ENCODE measurements at regions not wholly inside any gene's neighbourhood (a gene's known extent, or its start where the extent isn't known, plus 50 kb on each side); places are given as distances from the start of the nearest gene placed in this dataset.
"Not testable (repeated sequence)": the region's sequence is repeated elsewhere in the genome, so short reads cannot be mapped to it uniquely, and the experiment has no call there.

GRCh38 chr5:102666164-102666946 is 88.8 kb upstream of the PAM start:
- Histone ChIP-seq H2AFZ (ENCODE audit: insufficient read depth, low read length, poor library complexity) (no peak overlapping the region), H4K8ac (ENCODE audit: low read depth, low read length) (no peak overlapping the region), H3K9me3 (ENCODE audit: insufficient read depth, low read depth, low read length) (no peaks in the 10 kb centered on the region), H3K9ac (ENCODE audit: low read length) (no peak overlapping the region), H4K12ac (ENCODE audit: low read depth, low read length) (no peak overlapping the region), H2BK120ac (ENCODE audit: insufficient read depth, low read length, poor library complexity) (no peak overlapping the region), H2BK5ac (ENCODE audit: low read depth, low read length, poor library complexity) (no peak overlapping the region), H3K4me3 (ENCODE audit: low read depth, low read length) (no peak overlapping the region), H2AK5ac (ENCODE audit: low read length) (no peak overlapping the region), H3K79me1 (ENCODE audit: low read length) (no peaks in the 10 kb centered on the region), H3K18ac (ENCODE audit: low read length) (no peak overlapping the region), H3K36me3 (ENCODE audit: control insufficient read depth in 1 of 2, insufficient read depth in 2 of 2, low read length in 2 of 2) (no peaks in the 10 kb centered on the region), H3K27me3 (ENCODE audit: insufficient read depth, low read length) (no peaks in the 10 kb centered on the region), H2BK12ac (ENCODE audit: low read length) (no peak overlapping the region), H3K27ac (ENCODE audit: low read depth, low read length) (no peak overlapping the region), H3K79me2 (ENCODE audit: control insufficient read depth, insufficient read depth, low read length, poor library complexity) (no peaks in the 10 kb centered on the region), H3K4me2 (ENCODE audit: low read length) (no peak overlapping the region), H3K4ac (ENCODE audit: low read depth, low read length) (no peak overlapping the region), H3K23ac (ENCODE audit: low read length) (no peak overlapping the region), H3K4me1 (ENCODE audit: control insufficient read depth in 1 of 2, insufficient read depth in 2 of 2, low read length in 2 of 2) (peaks cover 0 to 2% of the 10 kb centered on the region in 2 experiments), H4K91ac (ENCODE audit: low read depth, low read length) (no peak overlapping the region), H3K14ac (ENCODE audit: low read length) (no peak overlapping the region)
- DNase-seq: peak in 1 of 2 donors; percentile 32
- no CpG with 5 or more reads among the region's 4 CpGs for WGBS (ENCODE audit: extremely low coverage, insufficient coverage, insufficient read length)

DNA sequence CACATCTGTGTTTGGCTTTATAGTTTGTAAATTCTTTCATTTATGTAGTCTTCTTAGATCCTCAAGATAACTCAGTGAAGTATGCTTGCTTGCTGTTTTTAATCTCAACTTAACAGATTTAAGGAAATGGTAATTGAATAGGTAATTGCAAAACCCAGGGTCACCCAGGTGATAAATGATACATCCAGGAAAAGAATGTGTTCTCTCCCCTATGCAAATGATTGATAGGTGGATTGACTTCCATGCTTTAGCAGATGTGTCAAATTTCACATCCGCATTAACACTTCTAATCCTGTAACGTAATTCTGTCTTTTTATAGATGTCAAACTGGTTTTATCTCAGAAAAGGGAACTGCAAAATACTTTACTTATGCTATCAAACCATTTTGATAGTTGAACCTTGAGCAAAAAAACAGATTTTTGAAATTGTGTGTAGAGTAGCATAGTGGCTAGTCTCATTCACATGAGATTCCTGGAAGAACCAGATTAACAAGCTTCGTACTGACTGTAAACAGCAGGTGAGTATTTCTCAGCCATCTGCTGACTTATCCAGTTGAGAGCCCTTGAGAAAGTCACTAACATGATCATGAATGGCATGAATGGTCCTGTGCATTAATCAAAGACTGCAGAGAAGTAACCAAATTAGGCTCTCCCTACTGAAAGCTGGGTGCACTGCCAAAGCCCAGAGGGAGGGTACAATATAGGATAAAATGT is 86.7 kb upstream of the PAM start:
- WGBS (ENCODE audit: extremely low coverage, insufficient coverage, insufficient read length): no CpG with 5 or more reads among the region's 3 CpGs

DNA sequence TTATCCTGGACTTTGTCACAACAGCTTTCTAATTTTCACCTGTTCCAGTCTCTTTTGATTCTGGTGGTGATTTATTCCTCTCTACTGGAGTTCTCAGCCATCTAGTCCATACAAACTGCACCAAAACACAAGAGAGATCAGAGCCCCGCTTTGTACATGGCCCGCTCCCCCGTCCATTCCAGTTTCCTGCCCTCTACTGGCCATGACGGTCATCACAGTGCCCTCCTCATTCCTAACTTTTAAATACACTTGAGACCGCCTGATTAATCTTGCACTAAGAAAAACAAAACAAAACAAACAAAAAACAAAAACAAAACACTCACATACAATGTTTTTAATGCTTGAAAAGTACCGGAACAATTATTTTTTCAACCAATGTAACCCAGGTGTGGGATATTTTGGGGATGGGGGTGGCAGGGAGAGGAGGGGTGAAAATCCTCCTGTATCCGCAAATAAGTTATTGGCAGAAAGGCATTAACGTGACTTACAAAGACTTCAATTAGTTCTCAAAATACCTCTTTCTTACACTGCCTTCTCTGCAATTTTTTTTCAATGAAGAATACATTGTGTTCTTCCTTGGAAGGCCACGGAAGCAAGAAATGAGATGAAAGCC is 84.8 kb upstream of the PAM start:
- no peak overlapping the region for H3K18ac ChIP-seq (ENCODE audit: low read length)
- H3K4me2 ChIP-seq (ENCODE audit: low read length): no peak overlapping the region
- H3K27me3 ChIP-seq (ENCODE audit: insufficient read depth, low read length): no peaks in the 10 kb centered on the region
- H3K4ac ChIP-seq (ENCODE audit: low read depth, low read length): no peak overlapping the region
- no peak overlapping the region for H2AFZ ChIP-seq (ENCODE audit: insufficient read depth, low read length, poor library complexity)
- no peaks in the 10 kb centered on the region for H3K79me1 ChIP-seq (ENCODE audit: low read length)
- no peak overlapping the region for H3K14ac ChIP-seq (ENCODE audit: low read length)
- no peak overlapping the region for H2AK5ac ChIP-seq (ENCODE audit: low read length)
- no peak overlapping the region for H4K12ac ChIP-seq (ENCODE audit: low read depth, low read length)
- H3K36me3 ChIP-seq (ENCODE audit: control insufficient read depth in 1 of 2, insufficient read depth in 2 of 2, low read length in 2 of 2): no peaks in the 10 kb centered on the region
- H4K91ac ChIP-seq (ENCODE audit: low read depth, low read length): no peak overlapping the region
- no peak overlapping the region for H3K9ac ChIP-seq (ENCODE audit: low read length)
- H2BK5ac ChIP-seq (ENCODE audit: low read depth, low read length, poor library complexity): no peak overlapping the region
- H3K23ac ChIP-seq (ENCODE audit: low read length): no peak overlapping the region
- WGBS (ENCODE audit: extremely low coverage, insufficient coverage, insufficient read length): no CpG with 5 or more reads among the region's 9 CpGs
- no peaks in the 10 kb centered on the region for H3K79me2 ChIP-seq (ENCODE audit: control insufficient read depth, insufficient read depth, low read length, poor library complexity)
- peaks cover 0 to 2% of the 10 kb centered on the region in 2 experiments for H3K4me1 ChIP-seq (ENCODE audit: control insufficient read depth in 1 of 2, insufficient read depth in 2 of 2, low read length in 2 of 2)
- H3K27ac ChIP-seq (ENCODE audit: low read depth, low read length): no peak overlapping the region
- no peak overlapping the region for H3K4me3 ChIP-seq (ENCODE audit: low read depth, low read length)
- no peak overlapping the region for H2BK12ac ChIP-seq (ENCODE audit: low read length)
- H3K9me3 ChIP-seq (ENCODE audit: insufficient read depth, low read depth, low read length): no peaks in the 10 kb centered on the region
- DNase-seq: peak; percentile 10 to 50
- H4K8ac ChIP-seq (ENCODE audit: low read depth, low read length): no peak overlapping the region
- no peak overlapping the region for H2BK120ac ChIP-seq (ENCODE audit: insufficient read depth, low read length, poor library complexity)

More for the DNA sequence above, 86.7 kb upstream of the PAM start:
- Histone ChIP-seq H4K12ac (ENCODE audit: low read depth, low read length) (no peak overlapping the region), H3K4me3 (ENCODE audit: low read depth, low read length) (no peak overlapping the region), H3K27ac (ENCODE audit: low read depth, low read length) (no peak overlapping the region), H2BK120ac (ENCODE audit: insufficient read depth, low read length, poor library complexity) (no peak overlapping the region), H3K4me1 (ENCODE audit: control insufficient read depth in 1 of 2, insufficient read depth in 2 of 2, low read length in 2 of 2) (peaks cover 0 to 2% of the 10 kb centered on the region in 2 experiments), H3K4me2 (ENCODE audit: low read length) (no peak overlapping the region), H2BK12ac (ENCODE audit: low read length) (no peak overlapping the region), H4K91ac (ENCODE audit: low read depth, low read length) (no peak overlapping the region), H3K27me3 (ENCODE audit: insufficient read depth, low read length) (no peaks in the 10 kb centered on the region), H3K4ac (ENCODE audit: low read depth, low read length) (no peak overlapping the region), H3K23ac (ENCODE audit: low read length) (no peak overlapping the region), H3K9ac (ENCODE audit: low read length) (no peak overlapping the region), H3K14ac (ENCODE audit: low read length) (no peak overlapping the region), H2BK5ac (ENCODE audit: low read depth, low read length, poor library complexity) (no peak overlapping the region), H4K8ac (ENCODE audit: low read depth, low read length) (no peak overlapping the region), H3K79me1 (ENCODE audit: low read length) (no peaks in the 10 kb centered on the region), H3K9me3 (ENCODE audit: insufficient read depth, low read depth, low read length) (no peaks in the 10 kb centered on the region), H3K36me3 (ENCODE audit: control insufficient read depth in 1 of 2, insufficient read depth in 2 of 2, low read length in 2 of 2) (no peaks in the 10 kb centered on the region), H2AK5ac (ENCODE audit: low read length) (no peak overlapping the region), H3K18ac (ENCODE audit: low read length) (no peak overlapping the region), H3K79me2 (ENCODE audit: control insufficient read depth, insufficient read depth, low read length, poor library complexity) (no peaks in the 10 kb centered on the region), H2AFZ (ENCODE audit: insufficient read depth, low read length, poor library complexity) (no peak overlapping the region)
- peak; percentile 3 to 73 for DNase-seq

GRCh38 chr5:102671033-102671734 is 83.9 kb upstream of the PAM start:
- H4K91ac ChIP-seq (ENCODE audit: low read depth, low read length); H3K27ac ChIP-seq (ENCODE audit: low read depth, low read length); H3K79me1 ChIP-seq (ENCODE audit: low read length); H2AFZ ChIP-seq (ENCODE audit: insufficient read depth, low read length, poor library complexity); H3K27me3 ChIP-seq (ENCODE audit: insufficient read depth, low read length); H2BK12ac ChIP-seq (ENCODE audit: low read length); H4K12ac ChIP-seq (ENCODE audit: low read depth, low read length); H3K23ac ChIP-seq (ENCODE audit: low read length); H3K4me3 ChIP-seq (ENCODE audit: low read depth, low read length); DNase-seq; H3K14ac ChIP-seq (ENCODE audit: low read length); H3K4ac ChIP-seq (ENCODE audit: low read depth, low read length); H3K79me2 ChIP-seq (ENCODE audit: control insufficient read depth, insufficient read depth, low read length, poor library complexity); H2BK5ac ChIP-seq (ENCODE audit: low read depth, low read length, poor library complexity); H3K18ac ChIP-seq (ENCODE audit: low read length); H3K4me1 ChIP-seq (ENCODE audit: control insufficient read depth in 1 of 2, insufficient read depth in 2 of 2, low read length in 2 of 2); H2BK120ac ChIP-seq (ENCODE audit: insufficient read depth, low read length, poor library complexity); H4K8ac ChIP-seq (ENCODE audit: low read depth, low read length); H3K9me3 ChIP-seq (ENCODE audit: insufficient read depth, low read depth, low read length); H2AK5ac ChIP-seq (ENCODE audit: low read length); H3K36me3 ChIP-seq (ENCODE audit: control insufficient read depth in 1 of 2, insufficient read depth in 2 of 2, low read length in 2 of 2); H3K9ac ChIP-seq (ENCODE audit: low read length); H3K4me2 ChIP-seq (ENCODE audit: low read length): not testable (repeated sequence)
- no CpG with 5 or more reads among the region's 32 CpGs for WGBS (ENCODE audit: extremely low coverage, insufficient coverage, insufficient read length)

All from trophoblast cell (in vitro differentiated cells and primary cell).